Cardiac muscle cell (in vitro differentiated cells and primary cell): ENCODE measurements at regions not wholly inside any gene's neighbourhood (a gene's known extent, or its start where the extent isn't known, plus 50 kb on each side); places are given as distances from the start of the nearest gene placed in this dataset.
A peak's percentile ranks its signal among the peaks of the same experiment; 100 is the strongest.

ENCODE experiments used
- DNase-seq, 2 donors: peaks; one replicate each; pipeline versions ENCODE4 v3.0.0 to v3.0.0-alpha.2; 2010 to 2017; ENCODE audit warnings: low read depth in 1 of 2, low spot score in 1 of 2
- H3K27ac ChIP-seq: fragments of 200-600 bp; sonication (generic); 2 replicates; pipeline ENCODE4 v1.5.1; 2016
- H3K27me3 ChIP-seq: fragments of 200-600 bp; sonication (generic); 2 replicates; pipeline ENCODE4 v1.6.0; 2016; ENCODE audit warnings: control low read depth
- H3K36me3 ChIP-seq: fragments of 200-600 bp; sonication (generic); 2 replicates; pipeline ENCODE4 v1.5.1; 2016; ENCODE audit warnings: control low read depth
- H3K4me1 ChIP-seq: fragments of 200-600 bp; sonication (generic); 2 replicates; pipeline ENCODE4 v1.8.1; 2017; ENCODE audit warnings: low read depth, mild to moderate bottlenecking, mixed run types
- H3K4me3 ChIP-seq: fragments of 200-600 bp; sonication (generic); 2 replicates; pipeline ENCODE4 v1.5.1; 2016; ENCODE audit warnings: mild to moderate bottlenecking
- H3K9me3 ChIP-seq: fragments of 200-600 bp; sonication (generic); 2 replicates; pipeline ENCODE4 v1.5.1; 2017; ENCODE audit warnings: low read depth, mild to moderate bottlenecking, control low read depth
- TF ChIP-seq, protein P1 (sequence below): IDR thresholded peaks from 2 replicates; pipeline ENCODE4 v1.5.1; 2012; ENCODE audit warnings: low read depth, mild to moderate bottlenecking, low read length

DNA sequence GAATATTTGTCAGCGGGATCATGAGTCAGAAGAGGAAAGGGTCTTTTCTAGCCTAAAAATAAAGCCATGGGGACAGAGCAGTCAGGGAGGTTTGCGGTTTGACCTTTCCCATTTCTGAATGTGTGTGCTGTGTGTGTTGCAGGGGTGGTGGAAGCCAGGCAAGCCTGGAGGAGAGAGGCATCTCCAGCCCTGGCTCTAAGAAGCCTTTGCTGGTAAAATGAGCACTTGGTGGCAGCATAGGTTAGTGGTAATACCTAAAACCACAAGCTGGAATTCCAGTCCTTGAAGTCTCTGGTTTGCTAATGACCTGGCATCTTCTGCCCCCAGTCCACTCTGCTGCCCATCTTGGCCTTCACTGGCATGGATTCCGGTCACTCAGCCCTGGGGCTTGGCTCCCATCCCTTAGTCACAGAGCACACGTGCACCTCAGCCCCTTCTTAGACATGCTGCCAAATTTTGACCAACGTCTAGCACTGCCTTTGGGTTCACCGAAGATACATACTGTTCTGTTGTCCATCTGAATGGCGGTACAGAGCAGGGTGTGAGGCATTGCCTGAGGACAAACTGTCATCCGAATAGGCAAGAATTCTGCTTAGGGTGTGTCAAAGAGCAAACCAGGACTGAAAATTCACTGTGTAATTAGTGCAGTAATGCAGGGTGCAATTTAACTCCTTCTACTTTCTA lies 52.7 kb downstream of the KCNA5 start:
- H3K27me3 ChIP-seq = no peaks in the 10 kb centered on the region
- no peaks in the 10 kb centered on the region for H3K4me1 ChIP-seq
- H3K27ac ChIP-seq = no peak overlapping the region
- TF ChIP-seq, protein P1, sequence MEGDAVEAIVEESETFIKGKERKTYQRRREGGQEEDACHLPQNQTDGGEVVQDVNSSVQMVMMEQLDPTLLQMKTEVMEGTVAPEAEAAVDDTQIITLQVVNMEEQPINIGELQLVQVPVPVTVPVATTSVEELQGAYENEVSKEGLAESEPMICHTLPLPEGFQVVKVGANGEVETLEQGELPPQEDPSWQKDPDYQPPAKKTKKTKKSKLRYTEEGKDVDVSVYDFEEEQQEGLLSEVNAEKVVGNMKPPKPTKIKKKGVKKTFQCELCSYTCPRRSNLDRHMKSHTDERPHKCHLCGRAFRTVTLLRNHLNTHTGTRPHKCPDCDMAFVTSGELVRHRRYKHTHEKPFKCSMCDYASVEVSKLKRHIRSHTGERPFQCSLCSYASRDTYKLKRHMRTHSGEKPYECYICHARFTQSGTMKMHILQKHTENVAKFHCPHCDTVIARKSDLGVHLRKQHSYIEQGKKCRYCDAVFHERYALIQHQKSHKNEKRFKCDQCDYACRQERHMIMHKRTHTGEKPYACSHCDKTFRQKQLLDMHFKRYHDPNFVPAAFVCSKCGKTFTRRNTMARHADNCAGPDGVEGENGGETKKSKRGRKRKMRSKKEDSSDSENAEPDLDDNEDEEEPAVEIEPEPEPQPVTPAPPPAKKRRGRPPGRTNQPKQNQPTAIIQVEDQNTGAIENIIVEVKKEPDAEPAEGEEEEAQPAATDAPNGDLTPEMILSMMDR = no peak
- no peaks in the 10 kb centered on the region for H3K9me3 ChIP-seq
- DNase-seq = peak; percentile 18 to 47
- no peaks in the 10 kb centered on the region for H3K36me3 ChIP-seq
- no peak overlapping the region for H3K4me3 ChIP-seq

DNA sequence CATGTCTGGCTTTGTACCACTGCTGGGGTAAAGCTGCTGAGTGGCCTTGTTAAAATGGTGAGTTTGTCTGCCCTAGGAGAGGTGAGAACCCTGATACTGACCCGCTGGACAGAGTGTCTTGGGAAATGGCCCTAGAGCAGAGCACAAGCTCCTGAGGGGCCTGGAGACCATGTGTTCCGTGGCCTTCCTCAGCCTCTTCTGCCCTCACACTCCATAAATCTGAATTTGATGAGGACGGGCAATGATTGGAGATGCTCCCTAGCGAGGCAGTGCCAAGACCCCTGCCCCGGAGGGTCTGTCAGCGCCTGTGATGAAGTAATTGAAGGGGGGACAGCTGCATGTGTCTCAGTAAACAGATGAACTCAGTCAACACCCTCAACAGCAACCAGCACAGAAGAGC lies 54.1 kb downstream of the KCNA5 start:
- H3K9me3 ChIP-seq = no peaks in the 10 kb centered on the region
- TF ChIP-seq, protein P1 = no peak

DNA sequence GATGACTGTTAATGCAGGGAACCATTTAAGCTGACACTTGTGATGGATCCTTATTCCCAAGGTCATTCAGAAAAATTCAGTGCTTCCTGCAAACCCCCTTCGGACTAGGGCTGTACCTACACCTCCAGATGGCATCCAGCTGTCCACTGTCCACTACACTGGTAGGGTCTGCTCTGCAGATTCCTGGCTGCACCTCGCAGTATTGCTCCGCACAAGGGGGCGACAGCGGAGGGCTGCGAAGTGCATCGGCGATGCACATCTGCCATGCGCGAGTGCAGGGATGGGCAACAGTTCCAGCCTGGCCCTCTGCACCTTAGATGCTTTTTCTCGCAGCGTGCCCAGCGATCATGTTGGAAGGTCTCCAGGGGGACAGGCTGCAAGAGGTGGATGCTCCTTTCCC lies 55.5 kb downstream of the KCNA5 start:
- Histone ChIP-seq H3K9me3 (no peaks in the 10 kb centered on the region), H3K27me3 (no peaks in the 10 kb centered on the region), H3K27ac (no peak overlapping the region), H3K4me1 (peaks cover 6% of the 10 kb centered on the region), H3K4me3 (no peak overlapping the region), H3K36me3 (no peaks in the 10 kb centered on the region)
- DNase-seq = no peak
- TF ChIP-seq, protein P1 = no peak

More for the DNA sequence above, 54.1 kb downstream of the KCNA5 start:
- Histone ChIP-seq H3K27me3 (no peaks in the 10 kb centered on the region), H3K27ac (no peak overlapping the region), H3K4me1 (no peaks in the 10 kb centered on the region), H3K4me3 (no peak overlapping the region), H3K36me3 (no peaks in the 10 kb centered on the region)
- no peak for DNase-seq

DNA sequence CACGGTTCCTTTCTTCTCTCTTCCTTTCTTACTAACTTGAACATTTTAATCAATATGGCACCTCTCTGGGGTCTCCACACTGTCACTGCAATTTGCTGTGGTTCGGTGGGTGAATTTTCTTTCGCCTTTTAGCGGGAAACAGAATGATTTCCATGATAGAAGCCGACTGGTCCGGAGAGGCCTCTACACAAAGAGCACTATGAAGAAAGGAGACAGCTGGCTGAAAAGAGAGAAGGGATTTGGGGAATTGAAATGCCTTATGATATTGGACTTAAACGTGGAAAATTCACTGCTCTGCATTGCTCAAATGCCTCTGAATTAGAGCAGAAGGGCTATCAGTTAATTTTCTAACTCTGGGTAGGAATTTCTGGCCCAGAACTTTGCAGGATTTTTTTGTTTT lies 55.9 kb downstream of the KCNA5 start:
- H3K27ac ChIP-seq = no peak overlapping the region
- no peaks in the 10 kb centered on the region for H3K9me3 ChIP-seq
- H3K36me3 ChIP-seq = no peaks in the 10 kb centered on the region
- no peak for DNase-seq
- no peak overlapping the region for H3K4me3 ChIP-seq
- H3K27me3 ChIP-seq = no peaks in the 10 kb centered on the region
- TF ChIP-seq, protein P1 = no peak
- H3K4me1 ChIP-seq = peaks cover 10% of the 10 kb centered on the region

DNA sequence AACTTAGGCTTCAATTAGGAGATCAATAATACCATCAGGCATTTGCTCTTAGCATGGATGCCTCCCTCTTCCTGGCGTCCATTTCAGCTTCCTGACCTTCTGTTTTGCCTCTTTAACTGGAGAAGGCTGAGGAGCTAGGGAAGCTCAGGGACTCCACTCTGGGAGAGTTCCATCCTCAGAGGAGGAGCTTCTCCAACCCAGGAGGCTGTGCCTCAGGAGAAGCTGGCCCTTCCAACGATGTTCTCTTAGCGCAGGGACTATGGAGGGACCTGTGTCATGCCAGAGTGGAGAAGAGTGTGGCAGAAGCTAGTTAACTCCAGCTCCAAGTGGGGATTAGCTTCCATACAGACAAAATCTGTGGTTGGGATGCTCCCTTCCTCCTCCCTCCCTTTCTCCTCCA lies 58.0 kb downstream of the KCNA5 start:
- no peaks in the 10 kb centered on the region for H3K27me3 ChIP-seq
- peaks cover 16% of the 10 kb centered on the region for H3K4me1 ChIP-seq
- TF ChIP-seq, protein P1 = no peak
- no peaks in the 10 kb centered on the region for H3K9me3 ChIP-seq
- no peaks in the 10 kb centered on the region for H3K36me3 ChIP-seq
- no peak for DNase-seq
- no peak overlapping the region for H3K27ac ChIP-seq
- no peak overlapping the region for H3K4me3 ChIP-seq
